Trophoblast cell (in vitro differentiated cells and primary cell): ENCODE measurements at regions not wholly inside any gene's neighbourhood (a gene's known extent, or its start where the extent isn't known, plus 50 kb on each side); places are given as distances from the start of the nearest gene placed in this dataset.
"Not testable (repeated sequence)": the region's sequence is repeated elsewhere in the genome, so short reads cannot be mapped to it uniquely, and the experiment has no call there.

ENCODE experiments used
- DNase-seq, 2 donors: peaks; one replicate each; pipeline ENCODE4 v3.0.0-alpha.2; 2016
- H2AFZ ChIP-seq: 2 replicates; pipeline ENCODE4 v1.6.1; 2013; ENCODE audit warnings: low read length, moderate library complexity, mild to moderate bottlenecking; ENCODE audit not compliant: insufficient read depth, poor library complexity
- H2AK5ac ChIP-seq: 2 replicates; pipeline ENCODE4 v1.6.1; 2013; ENCODE audit warnings: mild to moderate bottlenecking, low read length
- H2BK120ac ChIP-seq: 2 replicates; pipeline ENCODE4 v1.6.1; 2013; ENCODE audit warnings: low read length, mild to moderate bottlenecking, moderate library complexity; ENCODE audit not compliant: insufficient read depth, poor library complexity
- H2BK12ac ChIP-seq: 2 replicates; pipeline ENCODE4 v1.6.1; 2013; ENCODE audit warnings: mild to moderate bottlenecking, low read length, moderate library complexity
- H2BK5ac ChIP-seq: 2 replicates; pipeline ENCODE4 v1.6.1; 2013; ENCODE audit warnings: low read length, low read depth, moderate library complexity, mild to moderate bottlenecking; ENCODE audit not compliant: poor library complexity
- H3K14ac ChIP-seq: 2 replicates; pipeline ENCODE4 v1.6.1; 2013; ENCODE audit warnings: mild to moderate bottlenecking, low read length
- H3K18ac ChIP-seq: 2 replicates; pipeline ENCODE4 v1.6.1; 2013; ENCODE audit warnings: mild to moderate bottlenecking, low read length
- H3K23ac ChIP-seq: 2 replicates; pipeline ENCODE4 v1.6.1; 2013; ENCODE audit warnings: low read length
- H3K27ac ChIP-seq: 2 replicates; pipeline ENCODE4 v1.5.1; 2013; ENCODE audit warnings: low read depth, mild to moderate bottlenecking, inconsistent platforms, low read length, moderate library complexity
- H3K27me3 ChIP-seq: 2 replicates; pipeline ENCODE4 v1.6.1; 2013; ENCODE audit warnings: inconsistent platforms, mild to moderate bottlenecking, low read length, moderate library complexity; ENCODE audit not compliant: insufficient read depth
- H3K36me3 ChIP-seq, 2 experiments: 1 replicate in 1 of 2; 2 replicates in 1 of 2; pipeline ENCODE4 v1.6.1; 2013; ENCODE audit warnings: low read length in 2 of 2, mild to moderate bottlenecking in 2 of 2, moderate library complexity in 1 of 2; ENCODE audit not compliant: insufficient read depth in 2 of 2, control insufficient read depth in 1 of 2
- H3K4ac ChIP-seq: 2 replicates; pipeline ENCODE4 v1.6.1; 2013; ENCODE audit warnings: low read depth, mild to moderate bottlenecking, low read length, moderate library complexity
- H3K4me1 ChIP-seq, 2 experiments: 1 replicate in 1 of 2; 2 replicates in 1 of 2; pipeline ENCODE4 v1.6.1; 2013; ENCODE audit warnings: low read length in 2 of 2, mild to moderate bottlenecking in 2 of 2, moderate library complexity in 1 of 2; ENCODE audit not compliant: insufficient read depth in 2 of 2, control insufficient read depth in 1 of 2
- H3K4me2 ChIP-seq: 2 replicates; pipeline ENCODE4 v1.6.1; 2013; ENCODE audit warnings: inconsistent platforms, mild to moderate bottlenecking, low read length, moderate library complexity
- H3K4me3 ChIP-seq: 2 replicates; pipeline ENCODE4 v1.5.1; 2013; ENCODE audit warnings: mild to moderate bottlenecking, low read depth, low read length, inconsistent platforms
- H3K79me1 ChIP-seq: one replicate; pipeline ENCODE4 v1.6.1; 2013; ENCODE audit warnings: low read length
- H3K79me2 ChIP-seq: 2 replicates; pipeline ENCODE4 v1.6.1; 2013; ENCODE audit warnings: low read length, mild to moderate bottlenecking; ENCODE audit not compliant: control insufficient read depth, insufficient read depth, poor library complexity
- H3K9ac ChIP-seq: 2 replicates; pipeline ENCODE4 v1.6.1; 2013; ENCODE audit warnings: mild to moderate bottlenecking, low read length
- H3K9me3 ChIP-seq: 2 replicates; pipeline ENCODE4 v1.6.1; 2013; ENCODE audit warnings: low read depth, mild to moderate bottlenecking, control low read depth, inconsistent platforms, low read length; ENCODE audit not compliant: insufficient read depth
- H4K12ac ChIP-seq: 2 replicates; pipeline ENCODE4 v1.6.1; 2013; ENCODE audit warnings: low read depth, mild to moderate bottlenecking, low read length, moderate library complexity
- H4K8ac ChIP-seq: 2 replicates; pipeline ENCODE4 v1.6.1; 2013; ENCODE audit warnings: low read depth, mild to moderate bottlenecking, low read length, moderate library complexity
- H4K91ac ChIP-seq: one replicate; pipeline ENCODE4 v1.6.1; 2013; ENCODE audit warnings: low read depth, mild to moderate bottlenecking, low read length, moderate library complexity
- WGBS: extraction: QIAGEN DNeasy Blood & Tissue Kit; methylation state at CpG from one replicate; pipeline ENCODE4 v1.1.7; 2013; ENCODE audit warnings: missing lambda C conversion rate; ENCODE audit not compliant: insufficient read length, insufficient coverage; ENCODE audit errors: extremely low coverage; 5-methylcytosine and 5-hydroxymethylcytosine counted together

DNA sequence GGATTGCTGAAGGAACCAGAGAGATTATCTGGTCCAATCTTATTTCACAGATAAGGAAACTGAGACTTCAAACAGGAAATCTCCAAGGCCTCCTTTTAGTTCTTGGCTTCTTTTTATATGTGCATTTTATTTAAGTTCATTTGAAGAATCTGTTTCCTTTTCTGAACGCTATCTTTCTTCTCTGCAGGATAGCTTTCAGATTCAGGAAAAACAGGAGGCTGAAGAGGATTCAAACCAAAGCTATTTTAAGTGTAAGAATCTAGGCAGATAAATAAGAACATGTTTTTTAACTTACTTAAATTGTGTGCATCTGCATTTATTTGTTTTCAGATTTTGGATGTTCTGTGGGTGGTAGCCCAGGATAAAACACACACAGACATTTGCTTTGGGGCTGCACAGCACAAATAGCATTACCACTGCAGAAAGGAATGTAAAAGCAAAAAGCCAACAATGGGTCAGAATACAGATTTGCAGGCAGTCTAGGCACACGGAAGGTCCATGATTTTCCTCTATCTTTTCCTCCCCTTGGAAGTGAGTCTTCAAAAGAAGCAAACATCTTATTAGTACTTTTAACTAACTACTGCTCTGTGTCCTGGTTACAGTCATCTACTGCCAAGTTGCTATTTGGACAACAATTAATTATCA, 188.8 kb upstream of the TBX18 start:
- no peak overlapping the region for H2BK12ac ChIP-seq
- no peak overlapping the region for H4K91ac ChIP-seq
- H3K79me1 ChIP-seq: no peaks in the 10 kb centered on the region
- H3K79me2 ChIP-seq: no peaks in the 10 kb centered on the region
- H3K9me3 ChIP-seq: no peaks in the 10 kb centered on the region
- H3K4me3 ChIP-seq: no peak overlapping the region
- no peak overlapping the region for H2AK5ac ChIP-seq
- H2BK5ac ChIP-seq: no peak overlapping the region
- no peaks in the 10 kb centered on the region for H3K27me3 ChIP-seq
- H3K36me3 ChIP-seq: no peaks in the 10 kb centered on the region
- H3K4me2 ChIP-seq: no peak overlapping the region
- no peak overlapping the region for H3K18ac ChIP-seq
- no peak overlapping the region for H2AFZ ChIP-seq
- no peak overlapping the region for H4K12ac ChIP-seq
- H3K4me1 ChIP-seq: no peaks in the 10 kb centered on the region
- no peak for DNase-seq
- no peak overlapping the region for H4K8ac ChIP-seq
- H3K27ac ChIP-seq: no peak overlapping the region
- H3K23ac ChIP-seq: no peak overlapping the region
- no peak overlapping the region for H3K14ac ChIP-seq
- H2BK120ac ChIP-seq: no peak overlapping the region
- no peak overlapping the region for H3K4ac ChIP-seq
- WGBS: no CpG with 5 or more reads among the region's 2 CpGs
- no peak overlapping the region for H3K9ac ChIP-seq

DNA sequence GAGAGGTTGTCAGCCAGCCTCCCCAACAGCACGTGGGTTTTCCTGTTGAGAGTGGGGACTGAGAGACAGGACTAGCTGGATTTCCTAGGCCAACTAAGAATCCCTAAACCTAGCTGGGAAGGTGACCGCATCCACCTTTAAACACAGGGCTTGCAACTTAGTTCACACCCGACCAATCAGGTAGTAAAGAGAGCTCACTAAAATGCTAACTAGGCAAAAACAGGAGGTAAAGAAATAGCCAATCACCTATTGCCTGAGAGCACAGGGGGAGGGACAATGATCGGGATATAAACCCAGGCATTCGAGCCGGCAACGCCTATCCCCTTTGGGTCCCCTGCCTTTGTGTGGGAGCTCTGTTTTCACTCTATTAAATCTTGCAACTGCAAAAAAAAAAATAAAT, 180.5 kb upstream of the TBX18 start:
- H3K9me3 ChIP-seq, H3K14ac ChIP-seq, H2BK5ac ChIP-seq, H3K23ac ChIP-seq, H3K4me2 ChIP-seq, H2AFZ ChIP-seq, H3K9ac ChIP-seq, DNase-seq, H4K12ac ChIP-seq, H3K36me3 ChIP-seq, H3K27me3 ChIP-seq, H4K91ac ChIP-seq, H3K4me1 ChIP-seq, H2BK120ac ChIP-seq, H2AK5ac ChIP-seq, H3K27ac ChIP-seq, H3K79me1 ChIP-seq, H2BK12ac ChIP-seq, H4K8ac ChIP-seq, H3K18ac ChIP-seq, H3K79me2 ChIP-seq, H3K4me3 ChIP-seq, H3K4ac ChIP-seq: not testable (repeated sequence)
- WGBS: no CpG with 5 or more reads among the region's 7 CpGs

DNA sequence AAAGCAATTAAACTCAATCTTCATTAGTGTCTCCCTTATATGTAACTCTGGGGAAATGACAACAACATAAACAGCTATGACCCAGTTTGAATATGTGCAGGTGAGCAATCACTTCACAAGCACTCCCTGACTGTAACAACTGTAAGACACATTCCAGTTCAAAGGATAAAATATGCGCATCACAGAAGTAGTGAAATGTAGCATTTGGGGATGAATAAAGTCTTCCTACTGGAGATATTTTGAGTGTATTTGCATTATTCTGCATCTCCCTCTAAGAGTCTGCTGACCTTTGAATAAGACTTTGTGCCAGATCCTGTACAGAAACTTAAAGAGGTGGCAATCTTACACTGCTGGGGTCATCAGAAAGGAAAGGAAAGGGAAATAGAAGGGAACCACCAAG, 179.5 kb upstream of the TBX18 start:
- Histone ChIP-seq H3K18ac (no peak overlapping the region), H3K23ac (no peak overlapping the region)
- no CpG with 5 or more reads among the region's 1 CpG for WGBS

DNA sequence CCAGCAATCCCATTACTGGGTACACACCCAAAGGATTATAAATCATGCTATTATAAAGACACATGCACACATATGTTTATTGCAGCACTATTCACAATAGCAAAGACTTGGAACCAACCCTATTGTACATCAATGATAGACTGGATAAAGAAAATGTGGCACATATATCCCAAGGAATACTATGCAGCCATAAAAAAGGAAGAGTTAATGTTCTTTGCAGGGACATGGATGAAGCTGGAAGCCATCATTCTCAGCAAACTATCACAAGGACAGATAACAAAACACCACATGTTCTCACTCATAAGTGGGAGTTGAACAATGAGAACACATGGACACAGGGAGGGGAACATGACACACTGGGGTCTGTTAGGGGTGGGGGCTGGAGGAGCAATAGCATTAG, 177.2 kb upstream of the TBX18 start:
- H4K91ac ChIP-seq, H4K12ac ChIP-seq, H3K4me2 ChIP-seq, H3K9ac ChIP-seq, H3K79me1 ChIP-seq, H3K4me3 ChIP-seq, H2BK12ac ChIP-seq, H3K27me3 ChIP-seq, H3K18ac ChIP-seq, H3K4me1 ChIP-seq, H2AFZ ChIP-seq, H4K8ac ChIP-seq, H3K14ac ChIP-seq, H2BK120ac ChIP-seq, H3K27ac ChIP-seq, H3K36me3 ChIP-seq, H2BK5ac ChIP-seq, H3K4ac ChIP-seq, H3K23ac ChIP-seq, H2AK5ac ChIP-seq, H3K79me2 ChIP-seq, DNase-seq, H3K9me3 ChIP-seq: not testable (repeated sequence)

More for the DNA sequence above, 179.5 kb upstream of the TBX18 start:
- no peak overlapping the region for H4K12ac ChIP-seq
- H4K8ac ChIP-seq: no peak overlapping the region
- H3K4me3 ChIP-seq: no peak overlapping the region
- H3K4me2 ChIP-seq: no peak overlapping the region
- DNase-seq: no peak
- no peak overlapping the region for H2AFZ ChIP-seq
- no peak overlapping the region for H4K91ac ChIP-seq
- no peaks in the 10 kb centered on the region for H3K79me1 ChIP-seq
- H3K9me3 ChIP-seq: no peaks in the 10 kb centered on the region
- no peak overlapping the region for H2BK5ac ChIP-seq
- H3K14ac ChIP-seq: no peak overlapping the region
- no peak overlapping the region for H3K9ac ChIP-seq
- no peak overlapping the region for H2BK120ac ChIP-seq
- no peaks in the 10 kb centered on the region for H3K4me1 ChIP-seq
- H3K36me3 ChIP-seq: no peaks in the 10 kb centered on the region
- H3K4ac ChIP-seq: no peak overlapping the region
- no peaks in the 10 kb centered on the region for H3K79me2 ChIP-seq
- H2AK5ac ChIP-seq: no peak overlapping the region
- H3K27ac ChIP-seq: no peak overlapping the region
- no peaks in the 10 kb centered on the region for H3K27me3 ChIP-seq
- no peak overlapping the region for H2BK12ac ChIP-seq
